NCI-H1092 treated with DMSO at 0.1 percent for 48 hours (cell line): ENCODE measurements at regions not wholly inside any gene's neighbourhood (a gene's known extent, or its start where the extent isn't known, plus 50 kb on each side); places are given as distances from the start of the nearest gene placed in this dataset.
A peak's percentile ranks its signal among the peaks of the same experiment; 100 is the strongest.
"Not testable (repeated sequence)": the region's sequence is repeated elsewhere in the genome, so short reads cannot be mapped to it uniquely, and the experiment has no call there.

ENCODE experiments used
- DNase-seq: peaks from one replicate; lab custom pipeline; 2025; lab: John Stamatoyannopoulos, UW

GRCh38 chr3:174457758-174458157, 401.4 kb upstream of the NAALADL2 start:
- DNase-seq, result no peak

GRCh38 chr3:174460831-174461230, 398.3 kb upstream of the NAALADL2 start:
- DNase-seq, result no peak

- no peak for DNase-seq
Measured at GRCh38 chr3:174462916-174463315, 396.2 kb upstream of the NAALADL2 start.

GRCh38 chr3:174465177-174465576, 394.0 kb upstream of the NAALADL2 start:
- DNase-seq, result no peak

- DNase-seq, result no peak
Measured at GRCh38 chr3:174466471-174467054, 392.6 kb upstream of the NAALADL2 start.

- no peak for DNase-seq
Measured at GRCh38 chr3:174477491-174477890, 381.6 kb upstream of the NAALADL2 start.

- no peak for DNase-seq
Measured at GRCh38 chr3:174480767-174481166, 378.4 kb upstream of the NAALADL2 start.

- DNase-seq, result no peak
Measured at GRCh38 chr3:174482541-174482940, 376.6 kb upstream of the NAALADL2 start.

- DNase-seq, result no peak
Measured at GRCh38 chr3:174483254-174483653, 375.9 kb upstream of the NAALADL2 start.

- DNase-seq, result not testable (repeated sequence)
Measured at GRCh38 chr3:174483856-174484255, 375.3 kb upstream of the NAALADL2 start.

GRCh38 chr3:174488527-174488926, 370.6 kb upstream of the NAALADL2 start:
- no peak for DNase-seq

GRCh38 chr3:174495311-174495710, 363.8 kb upstream of the NAALADL2 start:
- no peak for DNase-seq

- no peak for DNase-seq
Measured at GRCh38 chr3:174495928-174496327, 363.2 kb upstream of the NAALADL2 start.

- DNase-seq, result no peak
Measured at GRCh38 chr3:174498638-174499037, 360.5 kb upstream of the NAALADL2 start.

- no peak for DNase-seq
Measured at GRCh38 chr3:174505266-174505665, 353.9 kb upstream of the NAALADL2 start.

GRCh38 chr3:174524203-174524602, 334.9 kb upstream of the NAALADL2 start:
- DNase-seq, result no peak

GRCh38 chr3:174529298-174529697, 329.8 kb upstream of the NAALADL2 start:
- DNase-seq, result no peak

- no peak for DNase-seq
Measured at GRCh38 chr3:174531262-174531982, 327.7 kb upstream of the NAALADL2 start.

- no peak for DNase-seq
Measured at GRCh38 chr3:174532216-174532615, 326.9 kb upstream of the NAALADL2 start.

GRCh38 chr3:174532776-174533175, 326.4 kb upstream of the NAALADL2 start:
- no peak for DNase-seq

- no peak for DNase-seq
Measured at GRCh38 chr3:174533286-174533685, 325.8 kb upstream of the NAALADL2 start.

GRCh38 chr3:174536319-174536718, 322.8 kb upstream of the NAALADL2 start:
- peak; percentile 10 for DNase-seq

GRCh38 chr3:174538151-174538550, 321.0 kb upstream of the NAALADL2 start:
- no peak for DNase-seq
